ENCODE measurements at regions not wholly inside any gene's neighbourhood (a gene's known extent, or its start where the extent isn't known, plus 50 kb on each side); places are given as distances from the start of the nearest gene placed in this dataset.

- no peak for TF ChIP-seq CTCF (IDR thresholded peaks at IDR 0.05)
- no peak for TF ChIP-seq POLR2A (IDR thresholded peaks at IDR 0.05)
Observed at GRCh38 chr10:8344756-8345155, 290.3 kb downstream of the GATA3 start.

All from esophagus squamous epithelium (tissue), 4 donors.